ENCODE measurements at regions not wholly inside any gene's neighbourhood (a gene's known extent, or its start where the extent isn't known, plus 50 kb on each side); places are given as distances from the start of the nearest gene placed in this dataset.

DNA sequence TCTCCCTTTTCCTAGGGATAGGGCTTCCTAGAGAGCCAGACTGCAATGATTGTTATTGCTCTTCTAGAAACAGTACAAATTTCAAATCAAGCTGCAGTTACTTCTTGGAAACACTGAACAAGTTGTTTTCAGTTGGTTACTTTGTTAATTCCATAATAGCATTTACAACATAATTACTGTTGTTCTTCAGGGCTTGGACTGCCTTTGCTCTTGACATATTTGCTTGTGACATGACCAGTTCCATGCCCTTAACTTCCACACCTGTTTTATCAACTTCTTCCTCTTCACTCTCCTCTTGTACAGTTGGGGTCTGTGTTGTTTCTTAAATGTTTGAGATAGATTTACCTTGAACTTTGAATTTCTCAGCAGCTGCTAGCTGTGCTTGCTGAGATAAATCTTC is 104.4 kb downstream of the SEC23IP start:
- Histone ChIP-seq H4K20me1 (ENCODE audit: insufficient read depth, low read length) (no peaks in the 10 kb centered on the region), H3F3A (ENCODE audit: insufficient read depth, low read length) (no peaks in the 10 kb centered on the region), H3K4me3 (ENCODE audit: low read length) (no peak overlapping the region), H3K4me2 (ENCODE audit: low read depth, low read length) (no peak overlapping the region), H3K27ac (ENCODE audit: low read length) (no peak overlapping the region), H3K9me2 (replicated peaks; ENCODE audit: insufficient read depth, low read length) (no peaks in the 10 kb centered on the region), H3K36me3 (replicated peaks; ENCODE audit: insufficient read depth, low read length) (no peaks in the 10 kb centered on the region), H3K4me1 (ENCODE audit: low read length) (no peaks in the 10 kb centered on the region), H3K9ac (ENCODE audit: low read length) (no peak overlapping the region), H2AFZ (ENCODE audit: low read length) (no peak overlapping the region), H3K27me3 (replicated peaks; ENCODE audit: insufficient read depth, low read length) (no peaks in the 10 kb centered on the region), H3K79me2 (ENCODE audit: low read length) (no peaks in the 10 kb centered on the region), H3K9me3 (replicated peaks; ENCODE audit: insufficient read depth, low read length) (no peaks in the 10 kb centered on the region)
- TF ChIP-seq, protein P1, sequence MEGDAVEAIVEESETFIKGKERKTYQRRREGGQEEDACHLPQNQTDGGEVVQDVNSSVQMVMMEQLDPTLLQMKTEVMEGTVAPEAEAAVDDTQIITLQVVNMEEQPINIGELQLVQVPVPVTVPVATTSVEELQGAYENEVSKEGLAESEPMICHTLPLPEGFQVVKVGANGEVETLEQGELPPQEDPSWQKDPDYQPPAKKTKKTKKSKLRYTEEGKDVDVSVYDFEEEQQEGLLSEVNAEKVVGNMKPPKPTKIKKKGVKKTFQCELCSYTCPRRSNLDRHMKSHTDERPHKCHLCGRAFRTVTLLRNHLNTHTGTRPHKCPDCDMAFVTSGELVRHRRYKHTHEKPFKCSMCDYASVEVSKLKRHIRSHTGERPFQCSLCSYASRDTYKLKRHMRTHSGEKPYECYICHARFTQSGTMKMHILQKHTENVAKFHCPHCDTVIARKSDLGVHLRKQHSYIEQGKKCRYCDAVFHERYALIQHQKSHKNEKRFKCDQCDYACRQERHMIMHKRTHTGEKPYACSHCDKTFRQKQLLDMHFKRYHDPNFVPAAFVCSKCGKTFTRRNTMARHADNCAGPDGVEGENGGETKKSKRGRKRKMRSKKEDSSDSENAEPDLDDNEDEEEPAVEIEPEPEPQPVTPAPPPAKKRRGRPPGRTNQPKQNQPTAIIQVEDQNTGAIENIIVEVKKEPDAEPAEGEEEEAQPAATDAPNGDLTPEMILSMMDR (IDR thresholded peaks at IDR 0.05; ENCODE audit: low read length): no peak
- TF ChIP-seq EZH2 (optimal IDR thresholded peaks at IDR 0.05; ENCODE audit: low read depth, low read length) (no peak), EZH2phosphoT487 (IDR thresholded peaks at IDR 0.05; ENCODE audit: low read length) (no peak)
- no peak for DNase-seq

DNA sequence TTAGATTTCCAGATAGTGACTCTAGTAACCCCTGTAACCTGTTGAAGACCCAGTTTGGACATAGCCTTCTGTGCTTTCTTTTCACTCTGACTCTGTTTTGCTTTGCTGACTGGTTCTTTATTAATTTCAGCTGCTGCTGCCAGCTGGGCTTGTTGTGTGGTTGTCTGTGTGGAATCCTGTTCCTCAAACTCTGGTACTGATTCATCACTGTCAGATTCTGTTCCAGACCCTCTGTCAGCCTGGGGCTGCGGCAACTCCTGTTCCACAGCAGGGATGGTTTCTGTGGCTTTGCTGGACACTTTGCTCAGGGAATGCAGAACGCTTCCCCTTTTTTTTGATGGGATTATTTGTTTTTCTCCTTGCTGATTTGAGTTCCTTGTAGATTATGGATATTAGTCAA is 104.9 kb downstream of the SEC23IP start:
- Histone ChIP-seq H3K4me2 (ENCODE audit: low read depth, low read length) (no peak overlapping the region), H3K4me3 (ENCODE audit: low read length) (no peak overlapping the region), H3K79me2 (ENCODE audit: low read length) (no peaks in the 10 kb centered on the region), H2AFZ (ENCODE audit: low read length) (no peak overlapping the region), H3K9me2 (replicated peaks; ENCODE audit: insufficient read depth, low read length) (no peaks in the 10 kb centered on the region), H3K9me3 (replicated peaks; ENCODE audit: insufficient read depth, low read length) (no peaks in the 10 kb centered on the region), H3K4me1 (ENCODE audit: low read length) (no peaks in the 10 kb centered on the region), H3K27ac (ENCODE audit: low read length) (no peak overlapping the region), H4K20me1 (ENCODE audit: insufficient read depth, low read length) (no peaks in the 10 kb centered on the region), H3K36me3 (replicated peaks; ENCODE audit: insufficient read depth, low read length) (no peaks in the 10 kb centered on the region), H3F3A (ENCODE audit: insufficient read depth, low read length) (no peaks in the 10 kb centered on the region), H3K9ac (ENCODE audit: low read length) (no peak overlapping the region), H3K27me3 (replicated peaks; ENCODE audit: insufficient read depth, low read length) (no peaks in the 10 kb centered on the region)
- no peak for TF ChIP-seq EZH2phosphoT487 (IDR thresholded peaks at IDR 0.05; ENCODE audit: low read length)
- TF ChIP-seq, protein P1 (IDR thresholded peaks at IDR 0.05; ENCODE audit: low read length): no peak
- TF ChIP-seq EZH2 (optimal IDR thresholded peaks at IDR 0.05; ENCODE audit: low read depth, low read length): no peak
- no peak for DNase-seq

- no peaks in the 10 kb centered on the region for H3K9me2 ChIP-seq (replicated peaks; ENCODE audit: insufficient read depth, low read length)
- no peaks in the 10 kb centered on the region for H3K9me3 ChIP-seq (replicated peaks; ENCODE audit: insufficient read depth, low read length)
- H3K4me1 ChIP-seq (ENCODE audit: low read length): no peaks in the 10 kb centered on the region
- H4K20me1 ChIP-seq (ENCODE audit: insufficient read depth, low read length): no peaks in the 10 kb centered on the region
- H3K79me2 ChIP-seq (ENCODE audit: low read length): no peaks in the 10 kb centered on the region
- no peak overlapping the region for H3K9ac ChIP-seq (ENCODE audit: low read length)
- H2AFZ ChIP-seq (ENCODE audit: low read length): no peak overlapping the region
- no peak overlapping the region for H3K4me3 ChIP-seq (ENCODE audit: low read length)
- H3K27me3 ChIP-seq (replicated peaks; ENCODE audit: insufficient read depth, low read length): no peaks in the 10 kb centered on the region
- no peak for DNase-seq
- H3K36me3 ChIP-seq (replicated peaks; ENCODE audit: insufficient read depth, low read length): no peaks in the 10 kb centered on the region
- TF ChIP-seq, protein P1 (IDR thresholded peaks at IDR 0.05; ENCODE audit: low read length): no peak
- TF ChIP-seq EZH2phosphoT487 (IDR thresholded peaks at IDR 0.05; ENCODE audit: low read length) (no peak), EZH2 (optimal IDR thresholded peaks at IDR 0.05; ENCODE audit: low read depth, low read length) (no peak)
- H3K27ac ChIP-seq (ENCODE audit: low read length): no peak overlapping the region
- no peak overlapping the region for H3K4me2 ChIP-seq (ENCODE audit: low read depth, low read length)
- H3F3A ChIP-seq (ENCODE audit: insufficient read depth, low read length): no peaks in the 10 kb centered on the region
Measured at GRCh38 chr10:120002785-120003184, 110.3 kb downstream of the SEC23IP start.
